Lung (tissue), 11 donors: ENCODE measurements at regions not wholly inside any gene's neighbourhood (a gene's known extent, or its start where the extent isn't known, plus 50 kb on each side); places are given as distances from the start of the nearest gene placed in this dataset.
"Not testable (repeated sequence)": the region's sequence is repeated elsewhere in the genome, so short reads cannot be mapped to it uniquely, and the experiment has no call there.

Experiments used
- ATAC-seq: fragments of 200-7000 bp; cut with Tn5 transposase; one replicate; pipeline ENCODE4 v1.9.1; 2020; ENCODE audit warnings: moderate number of reproducible peaks; ENCODE audit not compliant: insufficient read depth, low FRiP score
- DNase-seq, 3 donors: peaks; one replicate each; pipeline ENCODE4 v3.0.0-alpha.2; 2013 to 2017
- H3K27ac ChIP-seq, 2 donors: one replicate each; pipeline ENCODE4 v1.5.1; 2013; ENCODE audit warnings: mild to moderate bottlenecking in 2 of 2, moderate library complexity in 2 of 2, control low read depth in 1 of 2, inconsistent platforms in 1 of 2, low read depth in 1 of 2, low read length in 1 of 2
- H3K27me3 ChIP-seq, 3 donors: one replicate each; pipeline ENCODE4 v1.5.1; 2013; ENCODE audit warnings: low read length in 2 of 3; ENCODE audit not compliant: control insufficient read depth in 3 of 3, insufficient read depth in 3 of 3
- H3K36me3 ChIP-seq, 4 donors: one replicate each; pipeline ENCODE4 v1.5.1; 2013; ENCODE audit warnings: low read length in 4 of 4, mild to moderate bottlenecking in 1 of 4, moderate library complexity in 1 of 4; ENCODE audit not compliant: control insufficient read depth in 4 of 4, insufficient read depth in 4 of 4
- H3K4me1 ChIP-seq, 5 donors: one replicate each; pipeline ENCODE4 v1.5.1; 2013; ENCODE audit warnings: low read length in 5 of 5, mild to moderate bottlenecking in 2 of 5, moderate library complexity in 1 of 5; ENCODE audit not compliant: control insufficient read depth in 5 of 5, insufficient read depth in 5 of 5
- H3K4me3 ChIP-seq: one replicate; pipeline ENCODE4 v1.5.1; 2013; ENCODE audit warnings: mild to moderate bottlenecking, control low read depth, moderate library complexity
- H3K9ac ChIP-seq, 2 donors: one replicate each; pipeline ENCODE4 v1.5.1; 2013; ENCODE audit warnings: low read length in 2 of 2, control low read depth in 1 of 2; ENCODE audit not compliant: insufficient read depth in 1 of 2
- H3K9me3 ChIP-seq, 4 donors: one replicate each; pipeline ENCODE4 v1.5.1; 2013; ENCODE audit warnings: low read length in 3 of 4, mild to moderate bottlenecking in 1 of 4, moderate library complexity in 1 of 4; ENCODE audit not compliant: control insufficient read depth in 4 of 4, insufficient read depth in 3 of 4
- CTCF ChIP-seq: IDR thresholded peaks from 2 replicates; pipeline ENCODE4 v1.5.1; 2012; ENCODE audit warnings: mild to moderate bottlenecking; ENCODE audit errors: control extremely low read depth, extremely low read depth
- WGBS, 2 donors: extraction: QIAGEN DNeasy Blood & Tissue Kit; methylation state at CpG; one replicate each; pipeline ENCODE4 v1.1.7; 2013; 5-methylcytosine and 5-hydroxymethylcytosine counted together
- donor health status: control.
- donor health status: control.
- donor health status: Bipolar disorder and iron deficiency.
- donor health status: healthy.
- donor health status: DM: yes; HTN: yes; CAD: no.

GRCh38 chr7:121739465-121739864 lies 133.5 kb upstream of the PTPRZ1 start:
- Histone ChIP-seq H3K27me3 (no peaks in the 10 kb centered on the region), H3K9me3 (no peaks in the 10 kb centered on the region), H3K9ac (no peak overlapping the region), H3K36me3 (no peaks in the 10 kb centered on the region), H3K4me3 (no peak overlapping the region), H3K27ac (no peak overlapping the region), H3K4me1 (no peaks in the 10 kb centered on the region)
- DNase-seq, result no peak
- WGBS, 2 donors, result 59 to 60% methylated on average over 3 of the region's 3 CpGs
- no peak for TF ChIP-seq CTCF
- ATAC-seq, result no peak

- Histone ChIP-seq H3K9me3 (peaks cover 0 to 4% (median 0%) of the 10 kb centered on the region in 4 donors), H3K4me1 (no peaks in the 10 kb centered on the region), H3K27ac (no peak overlapping the region), H3K36me3 (no peaks in the 10 kb centered on the region), H3K27me3 (no peaks in the 10 kb centered on the region), H3K9ac (no peak overlapping the region), H3K4me3 (no peak overlapping the region)
- ATAC-seq (no peak), DNase-seq (no peak)
- no peak for TF ChIP-seq CTCF
Observed at GRCh38 chr7:121730869-121731268, 142.1 kb upstream of the PTPRZ1 start.

- Histone ChIP-seq H3K9me3 (peaks cover 0 to 3% (median 0%) of the 10 kb centered on the region in 4 donors), H3K27ac (no peak overlapping the region), H3K4me1 (no peaks in the 10 kb centered on the region), H3K36me3 (no peaks in the 10 kb centered on the region), H3K27me3 (no peaks in the 10 kb centered on the region), H3K4me3 (no peak overlapping the region), H3K9ac (no peak overlapping the region)
- ATAC-seq, result no peak
- TF ChIP-seq CTCF, result no peak
- 33 to 46% methylated on average over 3 of the region's 3 CpGs for WGBS, 2 donors
- peak; percentile 15 to 72 (median 27) for DNase-seq
Observed at GRCh38 chr7:121714559-121715303, 158.2 kb upstream of the PTPRZ1 start.

GRCh38 chr7:121712961-121713360 lies 160.0 kb upstream of the PTPRZ1 start:
- 42 to 65% methylated on average over 5 of the region's 5 CpGs for WGBS, 2 donors
- H3K27ac ChIP-seq, H3K36me3 ChIP-seq, H3K27me3 ChIP-seq, H3K4me1 ChIP-seq, H3K9me3 ChIP-seq, ATAC-seq, H3K9ac ChIP-seq, H3K4me3 ChIP-seq: not testable (repeated sequence)
- peak in 1 of 3 donors; percentile 7 for DNase-seq
